Fibroblast of villous mesenchyme (primary cell): ENCODE measurements at regions not wholly inside any gene's neighbourhood (a gene's known extent, or its start where the extent isn't known, plus 50 kb on each side); places are given as distances from the start of the nearest gene placed in this dataset.

Experiments
- DNase-seq: peaks from one replicate; pipeline ENCODE4 v3.0.0-alpha.2; 2010; ENCODE audit warnings: low read depth
- H3K4me3 ChIP-seq: 2 replicates; pipeline ENCODE4 v1.5.1; 2011; ENCODE audit warnings: low read depth, mild to moderate bottlenecking, low read length
- TF ChIP-seq, protein P1 (sequence below): IDR thresholded peaks from 2 replicates; pipeline ENCODE4 v1.5.1; 2012; ENCODE audit warnings: low read depth, mild to moderate bottlenecking, low read length; ENCODE audit not compliant: insufficient read depth

DNA sequence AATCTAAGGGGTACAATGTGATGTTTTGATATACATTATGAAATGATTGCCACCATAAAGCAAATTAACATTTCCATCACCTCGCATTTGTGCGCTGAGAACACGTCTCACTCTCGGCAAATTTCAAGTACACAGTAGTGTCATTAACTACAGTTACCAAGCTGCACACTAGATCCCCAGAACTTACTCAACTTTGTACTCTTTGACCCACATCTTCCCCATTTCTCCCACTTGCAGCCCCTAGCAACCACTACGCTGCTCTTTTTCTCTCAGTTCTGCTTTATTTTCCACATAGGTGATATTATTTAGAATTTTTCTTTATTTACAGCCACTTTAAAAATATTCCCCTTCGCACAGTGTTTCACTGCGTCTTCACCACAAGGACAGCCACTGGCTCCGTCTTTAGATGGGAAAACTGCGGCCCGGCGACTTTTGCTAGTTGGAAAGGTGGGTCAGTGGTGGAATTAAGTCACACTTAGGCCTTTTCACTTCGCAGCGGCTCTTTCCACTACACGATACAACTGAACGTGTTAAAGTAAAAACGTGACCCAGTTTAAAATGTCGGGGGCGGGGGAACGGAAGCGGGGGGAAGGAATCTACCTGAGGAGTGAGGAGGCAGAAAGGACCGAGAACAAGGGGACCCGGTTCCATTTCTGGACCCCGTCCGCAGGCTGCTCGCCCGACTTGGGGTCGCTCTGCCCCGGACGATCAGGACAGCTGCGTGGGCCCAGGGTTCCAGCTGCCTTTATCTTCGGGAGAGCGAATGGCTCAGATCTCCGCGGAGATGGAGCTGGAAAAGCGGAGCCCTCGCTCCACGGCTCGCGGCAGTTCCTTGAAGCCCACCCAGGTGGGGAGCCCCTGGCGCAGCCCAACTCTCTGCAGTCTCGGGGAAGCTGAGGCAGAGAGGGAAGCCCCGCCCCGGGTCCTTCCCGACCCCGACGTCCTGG lies 486.1 kb downstream of the UQCRFS1 start:
- H3K4me3 ChIP-seq = no peak overlapping the region
- TF ChIP-seq, protein P1, sequence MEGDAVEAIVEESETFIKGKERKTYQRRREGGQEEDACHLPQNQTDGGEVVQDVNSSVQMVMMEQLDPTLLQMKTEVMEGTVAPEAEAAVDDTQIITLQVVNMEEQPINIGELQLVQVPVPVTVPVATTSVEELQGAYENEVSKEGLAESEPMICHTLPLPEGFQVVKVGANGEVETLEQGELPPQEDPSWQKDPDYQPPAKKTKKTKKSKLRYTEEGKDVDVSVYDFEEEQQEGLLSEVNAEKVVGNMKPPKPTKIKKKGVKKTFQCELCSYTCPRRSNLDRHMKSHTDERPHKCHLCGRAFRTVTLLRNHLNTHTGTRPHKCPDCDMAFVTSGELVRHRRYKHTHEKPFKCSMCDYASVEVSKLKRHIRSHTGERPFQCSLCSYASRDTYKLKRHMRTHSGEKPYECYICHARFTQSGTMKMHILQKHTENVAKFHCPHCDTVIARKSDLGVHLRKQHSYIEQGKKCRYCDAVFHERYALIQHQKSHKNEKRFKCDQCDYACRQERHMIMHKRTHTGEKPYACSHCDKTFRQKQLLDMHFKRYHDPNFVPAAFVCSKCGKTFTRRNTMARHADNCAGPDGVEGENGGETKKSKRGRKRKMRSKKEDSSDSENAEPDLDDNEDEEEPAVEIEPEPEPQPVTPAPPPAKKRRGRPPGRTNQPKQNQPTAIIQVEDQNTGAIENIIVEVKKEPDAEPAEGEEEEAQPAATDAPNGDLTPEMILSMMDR = no peak
- no peak for DNase-seq

- TF ChIP-seq, protein P1 = no peak
- no peak overlapping the region for H3K4me3 ChIP-seq
- DNase-seq = no peak
Observed at GRCh38 chr19:28718909-28719308, 494.0 kb downstream of the UQCRFS1 start.

GRCh38 chr19:28715157-28715556 lies 497.8 kb downstream of the UQCRFS1 start:
- TF ChIP-seq, protein P1 = no peak

DNA sequence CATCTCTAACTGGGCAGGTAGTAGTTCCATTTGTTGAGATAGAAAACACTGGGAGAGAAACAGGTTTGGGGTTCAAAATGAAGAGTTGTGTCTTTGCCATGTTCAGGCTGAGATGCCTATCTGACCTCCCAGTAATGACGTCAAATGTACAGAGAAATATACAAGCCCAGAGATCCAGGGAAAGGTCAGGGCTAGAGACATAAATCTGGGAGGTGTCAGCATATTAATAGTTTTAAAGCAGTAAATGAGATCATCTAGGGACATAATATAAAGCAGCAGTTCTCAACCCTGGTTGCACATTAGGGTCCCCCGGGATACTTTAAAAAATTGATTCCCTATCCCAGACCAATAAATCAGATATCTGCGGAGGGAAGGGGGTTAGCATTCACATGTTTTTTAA lies 501.5 kb downstream of the UQCRFS1 start:
- H3K4me3 ChIP-seq = no peak overlapping the region
- DNase-seq = no peak
- TF ChIP-seq, protein P1 = no peak

More at GRCh38 chr19:28715157-28715556, 497.8 kb downstream of the UQCRFS1 start:
- no peak for DNase-seq
- H3K4me3 ChIP-seq = no peak overlapping the region

- no peak overlapping the region for H3K4me3 ChIP-seq
- TF ChIP-seq, protein P1 = peak; percentile 59
- DNase-seq = peak; percentile 60
Observed at GRCh38 chr19:28710278-28710677, 502.7 kb downstream of the UQCRFS1 start.

DNA sequence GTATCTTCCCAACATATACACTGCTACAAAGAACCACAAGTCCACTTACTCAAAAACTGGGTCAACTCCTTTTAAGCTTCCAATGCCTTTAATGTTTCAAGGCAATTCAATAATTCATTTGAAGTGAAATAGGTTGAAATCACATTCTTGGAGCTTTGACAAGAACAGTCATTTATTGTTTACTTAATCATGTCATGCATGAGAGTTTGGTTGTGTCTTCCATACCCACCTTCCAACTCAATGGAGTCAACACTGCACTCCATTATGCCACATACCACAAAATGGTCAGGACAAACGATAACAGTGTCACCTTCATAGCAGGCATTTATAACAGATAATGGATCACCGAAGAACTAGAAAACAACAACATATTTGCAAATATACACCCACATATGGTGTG lies 506.3 kb downstream of the UQCRFS1 start:
- no peak overlapping the region for H3K4me3 ChIP-seq
- TF ChIP-seq, protein P1 = no peak
- DNase-seq = no peak

DNA sequence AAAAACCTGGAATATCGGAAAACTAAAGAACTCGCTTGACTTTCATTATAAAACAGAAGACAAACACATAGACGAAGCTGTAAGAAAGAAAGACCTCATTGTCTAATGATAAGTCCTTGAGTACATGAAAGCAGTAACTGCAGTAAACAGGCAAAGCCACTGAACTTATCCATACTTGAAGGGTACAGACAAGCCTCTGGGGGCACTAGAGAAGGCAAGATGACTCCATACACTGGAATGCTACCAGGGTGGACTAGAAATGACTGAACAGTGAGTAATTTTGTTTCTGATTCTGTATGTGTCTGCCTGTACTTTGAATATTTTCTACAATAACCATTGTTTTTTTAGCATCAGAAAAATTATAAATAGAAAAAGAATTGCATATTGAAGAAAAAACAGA lies 507.9 kb downstream of the UQCRFS1 start:
- no peak overlapping the region for H3K4me3 ChIP-seq
- DNase-seq = peak; percentile 7
- TF ChIP-seq, protein P1 = no peak
